ENCODE measurements at regions not wholly inside any gene's neighbourhood (a gene's known extent, or its start where the extent isn't known, plus 50 kb on each side); places are given as distances from the start of the nearest gene placed in this dataset.
"Not testable (repeated sequence)": the region's sequence is repeated elsewhere in the genome, so short reads cannot be mapped to it uniquely, and the experiment has no call there.

DNA sequence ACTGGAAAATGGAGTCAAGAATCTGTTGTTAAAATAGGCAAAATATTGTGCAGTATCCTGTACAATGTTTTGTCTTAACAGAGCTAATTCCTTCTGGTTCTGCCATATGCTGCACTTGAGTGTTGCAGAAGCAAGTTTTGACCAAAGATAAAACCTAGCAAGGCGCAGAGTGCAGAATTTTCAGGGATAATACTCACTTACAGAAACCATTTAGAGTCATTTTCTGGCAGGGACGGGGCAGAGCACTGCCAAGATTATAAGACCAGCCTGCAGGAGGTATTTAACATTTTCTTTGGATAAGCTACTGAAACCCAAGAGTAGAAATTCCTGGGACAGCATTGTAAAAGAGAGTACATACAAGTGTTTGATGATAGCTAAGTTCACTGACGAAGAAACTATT lies 159.5 kb upstream of the EDNRB start:
- no peak for DNase-seq (ENCODE audit: low read depth)

DNA sequence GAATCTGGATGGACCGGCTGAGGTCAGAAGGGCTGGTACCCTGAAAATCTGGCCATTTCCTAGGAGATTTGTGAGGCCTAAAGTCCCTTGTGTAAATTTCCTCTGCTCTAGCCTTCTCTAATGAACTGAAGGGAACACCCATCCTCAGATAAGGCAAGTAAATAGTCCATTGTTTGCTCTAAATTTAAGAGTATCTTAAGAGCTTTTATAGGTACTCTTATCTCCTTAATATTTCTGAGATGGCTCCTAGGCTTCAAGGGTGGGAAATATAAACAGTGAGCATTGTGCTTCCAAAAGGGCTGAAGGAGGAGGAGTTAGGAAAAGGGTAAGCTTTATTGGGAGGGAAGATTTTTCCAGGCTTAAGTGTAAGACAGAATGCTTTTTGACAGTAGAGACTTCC lies 148.7 kb upstream of the EDNRB start:
- no peak for DNase-seq (ENCODE audit: low read depth)

DNA sequence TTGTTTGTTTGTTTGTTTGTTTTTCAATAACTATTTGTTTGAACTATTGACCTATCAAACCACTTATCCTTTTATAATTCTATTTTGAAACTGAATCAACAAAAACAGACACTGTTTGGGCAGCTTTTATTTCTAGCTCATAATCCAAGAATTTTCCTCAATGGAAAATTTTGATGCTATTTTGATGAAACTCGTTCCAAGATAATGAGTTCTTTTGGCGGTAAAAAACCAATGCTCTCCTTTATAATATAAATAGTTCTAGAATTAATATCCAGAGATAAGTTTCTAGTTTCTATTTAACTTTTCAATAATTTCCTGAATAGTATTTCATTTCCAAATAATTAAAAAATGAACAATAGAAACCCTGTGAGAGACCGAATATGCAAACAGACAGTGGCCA lies 146.5 kb upstream of the EDNRB start:
- no peak for DNase-seq (ENCODE audit: low read depth)

DNA sequence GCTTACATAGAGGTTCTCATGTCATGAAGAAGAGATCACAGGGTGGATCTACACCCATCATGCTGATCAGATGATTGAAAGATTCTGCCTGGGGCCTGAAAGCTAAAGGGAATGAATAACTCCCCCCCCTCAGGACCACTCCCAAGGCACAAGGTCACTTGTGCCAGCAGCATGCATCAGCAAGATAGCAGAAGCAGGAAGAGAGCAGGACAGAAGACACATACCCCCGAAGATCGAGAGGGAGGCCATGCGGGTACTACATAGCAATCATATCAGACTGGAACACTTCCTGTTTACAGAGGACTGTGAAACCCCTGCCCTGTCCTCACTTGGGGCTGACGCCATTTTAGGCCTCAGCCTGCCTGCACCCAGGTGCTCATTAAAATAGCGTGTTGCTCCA lies 143.2 kb upstream of the EDNRB start:
- DNase-seq (ENCODE audit: low read depth): no peak

DNA sequence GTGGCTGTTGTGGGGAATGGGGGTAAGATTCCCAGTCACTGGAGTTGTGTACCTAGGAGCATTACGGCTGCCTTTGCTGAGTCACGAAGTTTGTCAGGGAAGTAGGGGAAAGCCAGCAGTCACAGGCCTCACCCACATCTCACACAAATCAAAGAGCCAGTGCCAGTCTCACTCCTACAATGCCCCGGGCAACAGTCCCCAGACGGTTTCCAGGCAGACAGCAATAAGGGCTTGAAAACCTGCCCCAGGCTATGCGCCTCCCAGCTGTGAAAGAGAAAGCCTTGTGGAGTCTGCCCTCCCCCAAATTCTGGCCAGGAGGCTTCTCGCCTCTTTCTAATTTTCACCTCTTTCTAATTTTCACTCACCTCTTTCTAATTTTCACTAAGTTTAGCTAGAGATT lies 142.3 kb upstream of the EDNRB start:
- DNase-seq (ENCODE audit: low read depth): no peak

DNA sequence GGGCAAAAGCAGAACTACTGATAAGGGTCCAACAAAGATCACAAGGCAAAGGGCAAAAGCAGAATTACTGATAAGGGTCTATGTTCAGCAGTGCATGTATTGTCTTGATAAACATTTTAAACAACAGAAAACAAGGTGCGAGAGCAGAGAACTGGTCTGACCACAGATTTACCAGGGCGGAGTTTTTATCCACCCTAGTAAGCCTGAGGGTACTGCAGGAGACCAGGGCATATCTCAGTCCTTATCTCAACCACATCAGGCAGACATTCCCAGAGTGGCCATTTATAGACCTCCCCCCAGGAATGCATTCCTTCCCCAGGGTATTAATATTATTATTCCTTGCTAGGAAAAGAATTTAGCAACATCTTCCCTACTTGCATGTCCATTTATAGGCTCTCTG lies 138.2 kb upstream of the EDNRB start:
- not testable (repeated sequence) for DNase-seq (ENCODE audit: low read depth)

GRCh38 chr13:78054157-78054556 lies 135.5 kb upstream of the EDNRB start:
- DNase-seq (ENCODE audit: low read depth): no peak

DNA sequence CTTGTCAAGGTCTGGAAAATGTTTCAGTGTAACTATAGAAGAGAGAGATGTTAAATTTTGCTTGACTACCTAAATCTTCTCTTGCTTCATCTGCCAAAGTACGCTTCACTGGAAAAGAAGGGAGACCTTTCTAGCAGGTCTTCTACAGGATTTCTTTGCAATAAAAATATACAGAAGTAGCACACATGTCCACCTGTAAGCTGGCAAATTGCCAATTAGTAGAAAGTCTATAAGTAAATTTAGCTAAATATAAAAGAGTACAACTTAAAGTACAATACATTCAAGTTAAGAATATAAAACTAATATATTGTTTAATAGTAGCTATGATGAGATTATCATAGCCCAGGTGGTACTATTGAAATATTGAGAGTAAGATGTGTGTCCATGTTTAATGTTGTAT lies 128.5 kb upstream of the EDNRB start:
- DNase-seq (ENCODE audit: low read depth): no peak

DNA sequence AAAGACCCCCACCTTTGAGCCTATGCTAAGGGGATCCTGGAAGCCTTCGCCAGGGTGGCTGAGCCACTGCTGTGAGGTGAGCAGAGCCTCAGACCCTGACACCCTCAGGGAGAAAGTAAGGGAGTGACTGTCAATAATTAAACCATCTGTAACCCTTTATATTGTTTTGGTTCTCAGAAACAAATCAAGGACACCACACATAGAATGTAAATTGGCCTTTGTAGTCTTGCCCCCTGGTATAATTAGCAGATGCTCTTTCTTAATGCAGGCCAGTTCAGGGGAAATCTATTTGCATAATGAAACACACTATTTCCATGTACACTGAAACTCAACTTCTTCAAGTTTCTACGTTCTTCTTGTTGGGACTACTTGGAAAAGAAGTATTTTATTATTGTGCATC lies 127.7 kb upstream of the EDNRB start:
- no peak for DNase-seq (ENCODE audit: low read depth)

DNA sequence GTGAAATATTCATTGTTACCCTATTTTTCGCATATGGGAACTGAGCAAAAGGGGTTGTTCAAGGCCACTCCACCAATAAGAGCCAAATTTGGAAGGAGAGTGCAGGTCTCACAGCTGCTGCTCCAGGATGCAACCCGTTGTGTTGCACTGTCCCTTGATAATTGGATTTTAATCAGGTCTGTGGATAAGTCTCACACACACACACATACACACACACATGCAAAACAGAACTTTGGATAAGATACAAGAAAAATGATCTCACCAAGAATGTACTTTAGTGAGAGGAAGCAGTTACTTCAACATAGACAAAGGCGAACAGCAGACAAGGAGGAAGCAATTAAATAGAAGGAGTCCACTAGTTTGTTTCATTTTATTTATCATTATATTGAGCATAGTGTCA lies 127.3 kb upstream of the EDNRB start:
- DNase-seq (ENCODE audit: low read depth): no peak

DNA sequence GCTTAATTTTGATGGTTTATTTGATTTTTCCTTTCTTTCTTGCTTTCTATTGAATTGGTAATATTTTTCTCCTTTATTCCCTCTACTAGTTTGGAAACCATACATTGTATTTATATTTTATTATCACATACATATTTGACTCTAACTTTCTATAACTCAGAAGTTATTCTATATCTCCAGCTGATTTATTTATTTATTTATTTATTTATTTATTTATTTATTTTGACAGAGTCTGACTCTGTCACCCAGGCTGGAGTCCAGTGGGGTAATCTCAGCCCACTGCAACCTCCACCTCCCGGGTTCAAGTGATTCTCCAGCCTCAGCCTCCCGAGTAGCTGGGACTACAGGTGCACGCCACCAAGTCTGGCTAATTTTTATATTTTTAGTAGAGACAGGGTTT lies 122.7 kb upstream of the EDNRB start:
- not testable (repeated sequence) for DNase-seq (ENCODE audit: low read depth)

DNA sequence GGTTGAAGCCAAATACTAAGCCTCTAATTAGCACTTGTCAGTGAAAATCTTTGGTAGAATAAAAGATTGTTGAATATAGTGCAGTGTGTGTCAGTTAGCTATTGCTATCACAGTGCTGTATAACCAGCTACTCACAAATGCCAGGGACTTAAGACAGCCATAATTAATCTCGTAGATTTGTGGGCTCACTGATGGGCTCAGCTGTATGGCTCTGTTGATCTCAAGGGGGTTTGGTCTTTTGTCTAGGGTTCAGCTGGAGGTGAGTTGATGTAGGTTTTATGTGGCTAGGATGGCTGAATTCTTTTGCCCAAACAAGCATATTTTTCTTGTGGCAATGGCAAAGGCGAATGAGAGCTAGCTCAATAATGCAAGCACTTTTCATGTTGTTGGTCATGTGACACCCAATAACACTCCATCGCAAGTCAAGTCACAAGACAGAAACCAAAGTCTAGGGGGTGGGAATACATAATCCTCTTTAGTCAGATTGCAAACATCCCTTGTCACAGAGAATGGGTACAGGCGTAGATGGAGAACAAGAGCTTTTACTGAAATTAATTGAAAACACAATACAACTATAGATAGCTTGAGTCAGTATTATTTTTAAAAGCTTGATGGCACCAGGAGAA lies 121.7 kb upstream of the EDNRB start:
- DNase-seq (ENCODE audit: low read depth): no peak

DNA sequence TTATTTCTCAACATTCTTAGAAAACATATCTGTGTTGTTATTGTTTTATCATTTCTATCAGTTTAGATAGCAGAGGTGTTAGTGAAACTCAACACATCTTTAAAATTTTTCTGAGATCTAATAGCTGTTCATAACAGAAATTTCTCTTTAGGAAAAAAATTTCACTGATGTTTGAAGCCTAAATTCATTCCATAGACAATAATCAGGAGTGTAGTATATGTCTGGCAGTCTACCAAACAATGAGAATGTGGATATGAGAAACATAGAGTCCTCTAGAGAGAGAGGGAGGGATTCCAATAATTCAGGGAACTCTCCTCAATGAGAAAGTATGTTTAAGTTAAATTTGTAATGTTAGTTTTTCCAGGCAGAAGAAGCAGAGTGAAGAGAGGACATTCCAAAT lies 118.2 kb upstream of the EDNRB start:
- no peak for DNase-seq (ENCODE audit: low read depth)

GRCh38 chr13:78035500-78035899 lies 116.9 kb upstream of the EDNRB start:
- DNase-seq (ENCODE audit: low read depth): no peak

DNA sequence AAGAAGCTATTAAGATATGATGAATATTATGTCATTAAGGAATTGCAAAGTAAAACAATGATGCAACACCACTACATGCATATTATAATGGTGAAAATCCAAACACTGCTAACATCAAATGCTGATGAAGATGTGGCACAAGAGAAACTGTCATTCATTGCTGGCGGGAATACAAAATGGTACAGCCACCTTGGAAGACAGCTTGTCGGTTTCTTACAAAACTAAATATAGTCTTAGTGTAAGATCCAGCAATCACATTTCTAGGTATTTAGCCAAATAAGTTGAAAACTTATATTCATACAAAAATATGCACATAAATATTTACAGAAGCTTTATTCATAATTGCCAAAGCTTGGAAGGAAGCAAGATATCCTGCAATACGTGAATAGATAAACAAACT lies 114.9 kb upstream of the EDNRB start:
- no peak for DNase-seq (ENCODE audit: low read depth)

- no peak for DNase-seq (ENCODE audit: low read depth)
These were observed 113.5 kb upstream of the EDNRB start for GRCh38 chr13:78032132-78032531.

DNA sequence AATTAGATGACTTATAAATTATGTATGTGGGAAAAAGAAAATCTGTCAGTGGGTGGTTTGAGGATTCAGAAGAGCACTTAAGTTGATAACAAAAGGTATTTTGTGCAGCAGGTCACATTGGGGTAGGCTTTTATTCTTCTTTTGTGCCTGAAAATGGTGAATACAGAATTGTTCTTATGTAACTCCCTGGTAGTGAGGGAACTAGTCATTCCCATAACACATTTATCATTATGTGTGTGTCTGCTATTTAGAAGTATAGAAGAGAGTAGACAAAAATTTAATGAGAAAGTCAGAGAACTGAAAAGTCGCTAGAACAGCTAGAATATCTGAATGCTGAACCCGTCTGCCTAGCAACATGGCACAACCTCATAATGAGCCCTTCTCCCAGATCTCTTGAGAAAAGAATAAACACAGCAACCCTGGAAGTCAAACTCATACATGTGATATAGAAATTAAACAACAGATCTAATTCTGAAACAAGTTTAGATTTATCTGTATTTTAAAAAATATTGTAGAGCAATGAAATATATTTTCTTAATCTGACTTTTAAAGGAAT lies 111.8 kb upstream of the EDNRB start:
- DNase-seq (ENCODE audit: low read depth): no peak

DNA sequence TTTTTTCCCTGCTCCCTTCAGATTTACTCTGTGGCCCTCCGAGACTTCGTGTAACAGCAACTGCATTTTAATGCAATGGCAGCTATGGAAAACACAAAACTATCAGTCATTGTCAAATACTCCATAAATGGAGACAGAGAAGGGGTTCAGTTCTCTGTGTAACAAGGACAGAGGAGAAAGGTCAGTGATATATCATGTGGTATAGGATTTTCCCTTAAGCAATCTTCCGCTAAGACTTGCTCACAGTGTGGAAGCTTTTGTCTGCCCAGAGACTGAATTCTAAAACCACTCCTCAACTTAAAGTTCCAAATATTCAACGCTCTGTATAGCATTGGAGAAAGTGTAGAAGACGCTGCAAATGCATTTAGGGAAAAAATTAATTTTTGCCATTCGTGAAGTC lies 111.3 kb upstream of the EDNRB start:
- no peak for DNase-seq (ENCODE audit: low read depth)

- DNase-seq (ENCODE audit: low read depth): no peak
These were observed 110.3 kb upstream of the EDNRB start for GRCh38 chr13:78028960-78029359.

- DNase-seq (ENCODE audit: low read depth): no peak
These were observed 106.4 kb upstream of the EDNRB start for GRCh38 chr13:78024996-78025395.

GRCh38 chr13:78022164-78022877 lies 103.7 kb upstream of the EDNRB start:
- peak; percentile 14 for DNase-seq (ENCODE audit: low read depth)

GRCh38 chr13:78020861-78021260 lies 102.2 kb upstream of the EDNRB start:
- DNase-seq (ENCODE audit: low read depth): no peak

DNA sequence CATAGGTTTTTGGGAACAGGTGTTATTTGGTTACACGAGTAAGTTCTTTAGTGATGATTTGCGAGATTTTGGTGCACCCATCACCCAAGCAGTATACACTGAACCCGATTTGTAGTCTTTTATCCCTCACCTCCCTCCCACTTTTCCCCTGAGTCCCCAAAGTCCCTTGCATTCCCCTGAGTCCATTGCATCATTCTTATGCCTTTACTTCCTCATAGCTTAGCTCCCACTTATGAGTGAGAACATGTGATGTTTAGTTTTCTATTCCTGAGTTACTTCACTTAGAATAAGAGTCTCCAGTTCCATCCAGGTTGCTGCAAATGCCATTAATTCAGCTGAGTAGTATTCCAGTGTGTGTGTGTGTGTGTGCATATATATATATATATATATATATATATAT lies 97.2 kb upstream of the EDNRB start:
- no peak for DNase-seq (ENCODE audit: low read depth)

GRCh38 chr13:78012046-78012445 lies 93.4 kb upstream of the EDNRB start:
- no peak for DNase-seq (ENCODE audit: low read depth)

Data from HS-5 (cell line).